ENCODE measurements at regions not wholly inside any gene's neighbourhood (a gene's known extent, or its start where the extent isn't known, plus 50 kb on each side); places are given as distances from the start of the nearest gene placed in this dataset.

GRCh38 chr5:6544561-6544935, 88.3 kb downstream of the NSUN2 start:
- Mint-ChIP-seq H3K9me3 (ENCODE audit: unreplicated experiment) (no peaks in the 10 kb centered on the region), H3K27me3 (ENCODE audit: unreplicated experiment) (peaks cover 4% of the 10 kb centered on the region), H3K27ac (ENCODE audit: unreplicated experiment) (no peak overlapping the region), H3K4me3 (ENCODE audit: unreplicated experiment) (no peak overlapping the region), H3K36me3 (ENCODE audit: low read depth, unreplicated experiment) (no peaks in the 10 kb centered on the region), H3K4me1 (ENCODE audit: unreplicated experiment) (no peaks in the 10 kb centered on the region)
- DNase-seq (ENCODE audit: low spot score), result no peak
- no peak for TF ChIP-seq CTCF (IDR thresholded peaks at IDR 0.05; ENCODE audit: unreplicated experiment)
